ENCODE measurements at regions not wholly inside any gene's neighbourhood (a gene's known extent, or its start where the extent isn't known, plus 50 kb on each side); places are given as distances from the start of the nearest gene placed in this dataset.
A peak's percentile ranks its signal among the peaks of the same experiment; 100 is the strongest.
"Not testable (repeated sequence)": the region's sequence is repeated elsewhere in the genome, so short reads cannot be mapped to it uniquely, and the experiment has no call there.

DNA sequence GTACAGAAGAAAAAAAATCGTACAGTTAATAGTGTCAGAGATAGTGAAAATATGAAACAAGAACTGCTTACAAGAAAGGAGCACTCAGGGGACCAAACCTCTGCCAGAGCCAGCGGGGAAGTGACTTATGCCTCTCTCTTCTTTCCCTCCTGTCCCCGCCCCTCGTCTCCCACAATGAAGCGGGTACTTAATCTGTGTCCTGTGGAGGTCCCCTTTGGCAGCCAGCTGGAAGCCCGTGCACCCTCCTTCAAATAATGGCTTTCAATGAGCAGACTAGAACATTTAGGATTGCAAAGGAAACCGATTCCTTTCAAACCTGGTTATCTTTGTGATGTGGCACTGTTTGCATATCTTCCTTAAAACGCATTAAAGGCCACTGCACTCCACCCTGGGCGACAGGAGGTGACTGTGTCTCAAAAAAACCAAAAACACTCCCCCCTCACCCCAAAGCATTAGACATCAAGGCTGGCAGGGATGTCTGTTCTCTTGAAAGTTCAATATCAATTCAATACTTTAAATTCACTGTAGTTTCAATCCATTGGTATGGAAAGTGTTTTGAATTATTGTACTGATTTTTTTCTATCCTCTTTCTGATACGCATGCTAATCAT, 51.7 kb downstream of the PPIAL4C start:
- peak overlapping the region; percentile 84 for H3K4me2 ChIP-seq (ENCODE audit: low read length)
- peak overlapping the region; percentile 91; the same call in 1 of the 2 replicates for H2AFZ ChIP-seq (ENCODE audit: low read length)
- H3K79me2 ChIP-seq (ENCODE audit: low read length); H3K9me3 ChIP-seq (ENCODE audit: low read length); H3K9me2 ChIP-seq (replicated peaks; ENCODE audit: low read length); CTCF ChIA-PET; BruUV-seq (replicated peaks); H3K4me3 ChIP-seq (ENCODE audit: low read length); intact Hi-C loops (cut with micrococcal nuclease); H3K27me3 ChIP-seq (ENCODE audit: low read length); H3K9ac ChIP-seq (ENCODE audit: low read length); H3K27ac ChIP-seq (ENCODE audit: low read length); H3F3A ChIP-seq (ENCODE audit: low read length, unreplicated experiment); H3K4me1 ChIP-seq (ENCODE audit: insufficient read depth, low read length); H3K36me3 ChIP-seq (ENCODE audit: low read depth, low read length); H4K20me1 ChIP-seq (ENCODE audit: low read length); POLR2A ChIA-PET (ENCODE audit: unreplicated experiment): not testable (repeated sequence)
- ATAC-seq, result peak; percentile 10
- DNase-seq, result peak; percentile 20

GRCh38 chr1:149636286-149637122, 52.9 kb downstream of the PPIAL4C start:
- POLR2A ChIA-PET (ENCODE audit: unreplicated experiment); H4K20me1 ChIP-seq (ENCODE audit: low read length); CTCF ChIA-PET; intact Hi-C loops (cut with micrococcal nuclease); H3K27me3 ChIP-seq (ENCODE audit: low read length); H3K4me1 ChIP-seq (ENCODE audit: insufficient read depth, low read length); H3F3A ChIP-seq (ENCODE audit: low read length, unreplicated experiment); H3K9me3 ChIP-seq (ENCODE audit: low read length); H3K9me2 ChIP-seq (replicated peaks; ENCODE audit: low read length); H3K36me3 ChIP-seq (ENCODE audit: low read depth, low read length); H3K79me2 ChIP-seq (ENCODE audit: low read length): not testable (repeated sequence)
- peak overlapping the region; percentile 95 for H3K27ac ChIP-seq (ENCODE audit: low read length)
- peak overlapping the region; percentile 91 for H2AFZ ChIP-seq (ENCODE audit: low read length)
- DNase-seq, result peak; percentile 97
- peak overlapping the region; percentile 65 for H3K4me3 ChIP-seq (ENCODE audit: low read length)
- H3K9ac ChIP-seq (ENCODE audit: low read length), result peak overlapping the region; percentile 95
- TSS peak; percentile 100 for BruUV-seq (replicated peaks)
- peak; percentile 90 for ATAC-seq
- H3K4me2 ChIP-seq (ENCODE audit: low read length), result peak overlapping the region; percentile 84

DNA sequence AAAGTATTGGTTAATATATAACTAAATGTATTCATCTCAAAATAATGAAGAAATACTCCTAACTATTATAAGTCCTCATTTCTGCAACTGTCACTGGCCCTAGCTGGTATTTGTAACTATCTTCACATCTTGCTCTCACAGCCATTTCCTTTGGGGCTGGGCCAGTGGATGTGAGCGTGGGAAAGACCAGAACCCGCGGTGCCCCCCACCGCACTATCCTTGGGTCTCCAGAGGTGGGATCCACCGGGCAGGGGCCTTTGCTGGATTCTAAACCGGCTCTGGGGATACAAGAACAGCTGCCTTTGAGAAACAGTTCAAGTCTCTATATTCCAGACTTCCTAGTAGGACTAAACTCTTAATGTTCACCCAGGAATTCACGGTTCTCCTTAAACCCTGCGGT, 54.8 kb downstream of the PPIAL4C start:
- H3K4me2 ChIP-seq (ENCODE audit: low read length); H3K36me3 ChIP-seq (ENCODE audit: low read depth, low read length); H3K9me2 ChIP-seq (replicated peaks; ENCODE audit: low read length); intact Hi-C loops (cut with micrococcal nuclease); DNase-seq; H3K4me1 ChIP-seq (ENCODE audit: insufficient read depth, low read length); H3K79me2 ChIP-seq (ENCODE audit: low read length); H3K4me3 ChIP-seq (ENCODE audit: low read length); H2AFZ ChIP-seq (ENCODE audit: low read length); ATAC-seq; H3K9me3 ChIP-seq (ENCODE audit: low read length); H3K27ac ChIP-seq (ENCODE audit: low read length); H3F3A ChIP-seq (ENCODE audit: low read length, unreplicated experiment); H3K27me3 ChIP-seq (ENCODE audit: low read length); H4K20me1 ChIP-seq (ENCODE audit: low read length); CTCF ChIA-PET; POLR2A ChIA-PET (ENCODE audit: unreplicated experiment); H3K9ac ChIP-seq (ENCODE audit: low read length); BruUV-seq (replicated peaks): not testable (repeated sequence)

GRCh38 chr1:149638901-149639658, 55.4 kb downstream of the PPIAL4C start:
- intact Hi-C loops (cut with micrococcal nuclease); BruUV-seq (replicated peaks); DNase-seq; H3K9me3 ChIP-seq (ENCODE audit: low read length); ATAC-seq; POLR2A ChIA-PET (ENCODE audit: unreplicated experiment); H3K4me2 ChIP-seq (ENCODE audit: low read length); H3K36me3 ChIP-seq (ENCODE audit: low read depth, low read length); H3F3A ChIP-seq (ENCODE audit: low read length, unreplicated experiment); H2AFZ ChIP-seq (ENCODE audit: low read length); H3K27ac ChIP-seq (ENCODE audit: low read length); H3K4me1 ChIP-seq (ENCODE audit: insufficient read depth, low read length); H4K20me1 ChIP-seq (ENCODE audit: low read length); H3K4me3 ChIP-seq (ENCODE audit: low read length); H3K27me3 ChIP-seq (ENCODE audit: low read length); H3K9ac ChIP-seq (ENCODE audit: low read length); H3K9me2 ChIP-seq (replicated peaks; ENCODE audit: low read length); CTCF ChIA-PET; H3K79me2 ChIP-seq (ENCODE audit: low read length): not testable (repeated sequence)

- H3K9me2 ChIP-seq (replicated peaks; ENCODE audit: low read length); H3K4me2 ChIP-seq (ENCODE audit: low read length); H3K27ac ChIP-seq (ENCODE audit: low read length); DNase-seq; CTCF ChIA-PET; H3K9ac ChIP-seq (ENCODE audit: low read length); H2AFZ ChIP-seq (ENCODE audit: low read length); POLR2A ChIA-PET (ENCODE audit: unreplicated experiment); ATAC-seq; H3K36me3 ChIP-seq (ENCODE audit: low read depth, low read length); H3K9me3 ChIP-seq (ENCODE audit: low read length); intact Hi-C loops (cut with micrococcal nuclease); H3K4me1 ChIP-seq (ENCODE audit: insufficient read depth, low read length); H3F3A ChIP-seq (ENCODE audit: low read length, unreplicated experiment); H3K79me2 ChIP-seq (ENCODE audit: low read length); H4K20me1 ChIP-seq (ENCODE audit: low read length); H3K4me3 ChIP-seq (ENCODE audit: low read length); BruUV-seq (replicated peaks); H3K27me3 ChIP-seq (ENCODE audit: low read length): not testable (repeated sequence)
Observed at GRCh38 chr1:149641179-149641578, 57.5 kb downstream of the PPIAL4C start.

DNA sequence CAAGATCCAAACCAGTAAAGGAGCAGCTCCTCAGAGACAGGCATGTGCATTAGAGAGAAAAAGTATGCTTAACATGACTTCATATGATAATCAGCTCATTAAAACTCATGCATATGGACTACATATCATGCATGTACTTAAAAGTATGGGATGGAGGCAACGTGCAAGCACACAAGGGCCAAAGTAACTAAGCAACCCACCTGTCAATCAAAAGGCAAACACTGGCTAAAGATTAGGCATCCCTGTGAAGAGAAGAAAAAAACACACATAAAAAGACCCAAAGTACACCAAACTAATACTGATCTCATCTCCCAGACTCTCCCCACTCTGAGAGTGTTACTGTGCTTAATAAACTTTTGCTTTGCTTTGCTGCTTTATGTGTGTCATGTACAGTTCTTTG, 61.2 kb downstream of the PPIAL4C start:
- BruUV-seq (replicated peaks); intact Hi-C loops (cut with micrococcal nuclease); H2AFZ ChIP-seq (ENCODE audit: low read length): not testable (repeated sequence)

More for the DNA sequence above, 61.2 kb downstream of the PPIAL4C start:
- DNase-seq; H3K4me2 ChIP-seq (ENCODE audit: low read length); H3K36me3 ChIP-seq (ENCODE audit: low read depth, low read length); POLR2A ChIA-PET (ENCODE audit: unreplicated experiment); H3K4me1 ChIP-seq (ENCODE audit: insufficient read depth, low read length); H3K27ac ChIP-seq (ENCODE audit: low read length); H3K27me3 ChIP-seq (ENCODE audit: low read length); H3K79me2 ChIP-seq (ENCODE audit: low read length); H3K9ac ChIP-seq (ENCODE audit: low read length); CTCF ChIA-PET; H3F3A ChIP-seq (ENCODE audit: low read length, unreplicated experiment); H4K20me1 ChIP-seq (ENCODE audit: low read length); H3K9me2 ChIP-seq (replicated peaks; ENCODE audit: low read length); ATAC-seq; H3K4me3 ChIP-seq (ENCODE audit: low read length); H3K9me3 ChIP-seq (ENCODE audit: low read length): not testable (repeated sequence)
